ENCODE measurements at regions not wholly inside any gene's neighbourhood (a gene's known extent, or its start where the extent isn't known, plus 50 kb on each side); places are given as distances from the start of the nearest gene placed in this dataset.
"Not testable (repeated sequence)": the region's sequence is repeated elsewhere in the genome, so short reads cannot be mapped to it uniquely, and the experiment has no call there.

DNA sequence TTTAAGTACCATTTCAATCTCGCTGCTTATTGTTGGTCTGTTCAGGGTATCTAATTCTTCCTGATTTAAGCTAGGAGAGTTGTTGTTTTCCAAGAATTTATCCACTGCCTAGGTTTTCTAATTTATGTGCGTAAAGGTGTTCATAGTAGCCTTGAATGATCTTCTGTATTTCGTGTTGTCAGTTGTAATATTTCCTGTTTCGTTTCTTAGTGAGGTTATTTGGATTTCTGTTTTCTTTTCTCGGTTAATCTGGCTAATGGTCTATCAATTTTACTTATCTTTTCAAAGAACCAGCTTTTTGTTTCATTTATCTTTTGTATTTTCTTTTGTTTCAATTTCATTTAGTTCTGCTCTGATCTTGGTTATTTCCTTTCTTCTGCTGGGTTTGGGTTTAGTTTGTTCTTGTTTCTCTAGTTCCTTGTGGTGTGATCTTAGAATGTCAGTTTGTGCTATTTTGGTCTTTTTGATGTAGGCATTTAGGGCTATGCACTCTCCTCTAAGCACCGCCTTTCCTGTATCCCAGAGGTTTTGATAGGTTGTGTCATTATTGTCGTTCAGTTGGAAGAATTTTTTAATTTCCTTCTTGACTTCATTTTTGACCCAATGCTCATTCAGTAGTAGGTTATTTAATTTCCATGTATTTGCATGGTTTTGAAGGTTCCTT is 92.5 kb upstream of the CSRP2 start:
- DNase-seq (ENCODE audit: low read depth), result not testable (repeated sequence)

DNA sequence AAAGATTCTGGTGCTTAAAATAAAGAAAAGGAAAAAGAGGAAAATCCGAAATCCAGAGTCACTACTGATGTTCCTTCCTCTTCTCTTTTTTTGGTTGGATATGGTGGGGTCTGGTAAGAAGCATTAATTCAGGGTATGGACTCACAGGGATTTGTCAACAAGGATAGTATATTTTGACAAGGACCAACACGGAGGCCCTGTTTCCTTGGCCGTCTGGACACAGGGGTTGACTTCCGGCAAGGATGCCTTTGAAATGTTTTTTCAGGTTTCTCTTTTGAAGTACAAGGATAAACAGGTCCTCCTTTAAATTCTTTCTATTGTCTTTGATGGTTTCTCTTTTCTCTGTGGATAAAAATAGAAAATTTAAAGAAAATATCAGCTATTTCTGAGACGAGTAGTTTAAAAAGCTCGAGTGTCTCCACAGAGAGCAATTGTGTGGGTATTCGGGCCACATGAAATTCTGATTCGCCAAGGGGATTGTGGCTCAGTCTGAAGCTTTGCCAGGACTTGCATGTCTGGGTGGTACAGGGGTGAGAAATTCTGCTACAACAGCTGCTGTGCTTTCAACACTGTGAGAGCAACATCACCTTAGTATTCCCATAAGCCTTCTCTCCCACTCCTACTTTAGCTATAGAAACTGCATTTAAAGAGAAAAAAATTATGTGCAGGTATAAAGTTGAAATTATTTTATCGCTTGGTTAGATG is 88.5 kb upstream of the CSRP2 start:
- no peak for DNase-seq (ENCODE audit: low read depth)

DNA sequence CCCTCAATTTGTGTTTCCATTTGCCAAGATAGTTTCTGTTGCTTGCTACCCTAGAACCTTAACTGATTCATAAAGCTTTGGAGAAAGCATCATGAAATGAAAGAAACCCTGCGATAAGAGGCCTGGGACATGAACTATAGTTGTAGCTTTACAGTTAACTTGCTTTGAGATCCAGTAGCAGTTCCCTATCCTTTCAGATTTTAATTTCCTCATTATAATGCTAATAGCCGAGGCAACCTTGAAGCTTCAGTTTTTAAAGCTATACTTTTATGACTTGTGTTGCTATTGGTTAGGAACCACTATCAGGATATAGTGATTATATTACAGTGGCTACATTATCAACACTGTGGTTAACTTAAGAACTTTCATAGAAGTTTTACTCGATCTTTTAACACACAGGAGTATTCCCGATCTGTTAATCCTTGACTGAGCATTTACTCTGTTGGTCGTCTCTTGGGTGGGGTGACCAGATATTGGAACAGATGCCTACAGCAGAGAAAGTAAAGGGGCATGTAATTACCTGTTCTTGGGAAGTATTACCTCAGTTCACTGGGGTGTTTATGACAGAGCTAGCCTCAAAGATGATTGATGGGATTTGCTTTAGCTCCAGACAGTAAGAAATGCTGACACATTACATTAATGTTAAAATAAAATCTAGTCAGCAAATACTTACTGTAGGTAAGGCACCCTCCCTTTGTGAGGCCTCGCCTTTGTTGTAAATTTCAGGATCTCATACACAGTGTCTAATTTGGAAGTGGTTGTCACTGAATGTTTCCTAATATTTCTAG is 86.2 kb upstream of the CSRP2 start:
- DNase-seq (ENCODE audit: low read depth), result no peak

DNA sequence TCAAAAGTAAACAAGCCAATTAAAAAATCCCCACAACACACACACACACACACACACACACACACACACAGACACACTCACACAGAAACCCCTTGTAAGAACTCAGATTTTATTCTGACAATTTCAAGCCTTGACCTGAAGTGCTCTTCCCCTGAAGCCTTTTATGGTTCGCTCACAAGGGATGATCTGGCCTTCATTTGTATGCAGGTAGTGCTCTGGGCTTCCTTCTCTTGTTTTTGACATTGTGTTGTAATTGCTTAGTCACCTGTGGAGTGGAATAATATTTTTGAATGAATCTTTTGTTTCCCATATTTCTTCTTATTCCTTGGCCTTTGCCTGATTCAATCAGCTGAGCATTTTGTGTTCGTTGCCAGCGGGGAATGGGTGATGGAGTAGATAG is 83.3 kb upstream of the CSRP2 start:
- DNase-seq (ENCODE audit: low read depth), result no peak

DNA sequence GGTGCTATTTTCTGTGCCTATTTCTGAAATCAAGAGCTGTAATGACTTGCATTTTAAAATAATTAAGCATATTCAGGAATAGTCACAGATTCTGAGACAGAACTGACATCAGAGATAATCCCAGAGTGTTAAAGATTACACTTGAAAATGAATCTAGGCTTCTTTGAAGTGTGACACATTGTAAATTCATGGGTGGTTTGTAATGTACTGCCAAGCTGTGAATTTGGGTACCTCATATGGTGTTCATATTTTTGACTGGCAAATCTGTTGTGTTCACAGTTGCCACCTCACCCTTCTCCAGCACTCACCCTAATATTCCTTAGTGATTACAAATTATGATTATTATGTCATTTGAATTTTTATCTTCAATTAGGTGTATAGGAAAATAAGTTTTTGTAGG is 78.5 kb upstream of the CSRP2 start:
- DNase-seq (ENCODE audit: low read depth), result no peak

DNA sequence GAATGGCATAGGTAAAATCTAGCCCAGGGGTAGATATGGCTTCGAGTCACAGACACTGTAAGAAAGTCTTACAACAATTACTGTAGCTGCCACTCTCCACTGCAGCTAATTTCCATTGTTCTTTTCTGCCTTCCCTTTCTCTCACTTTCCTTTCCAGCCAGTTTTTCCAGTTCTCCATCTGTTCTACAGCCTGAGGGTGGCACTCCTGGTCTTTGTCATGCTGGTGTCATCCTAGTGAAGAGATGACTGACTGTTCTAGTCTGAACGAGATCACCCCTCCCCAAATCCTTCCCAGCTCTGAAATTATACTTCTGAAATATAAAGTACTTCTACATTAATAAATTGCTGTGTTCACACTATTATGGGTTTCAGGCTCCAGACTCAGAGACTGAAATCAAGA is 74.2 kb upstream of the CSRP2 start:
- no peak for DNase-seq (ENCODE audit: low read depth)

DNA sequence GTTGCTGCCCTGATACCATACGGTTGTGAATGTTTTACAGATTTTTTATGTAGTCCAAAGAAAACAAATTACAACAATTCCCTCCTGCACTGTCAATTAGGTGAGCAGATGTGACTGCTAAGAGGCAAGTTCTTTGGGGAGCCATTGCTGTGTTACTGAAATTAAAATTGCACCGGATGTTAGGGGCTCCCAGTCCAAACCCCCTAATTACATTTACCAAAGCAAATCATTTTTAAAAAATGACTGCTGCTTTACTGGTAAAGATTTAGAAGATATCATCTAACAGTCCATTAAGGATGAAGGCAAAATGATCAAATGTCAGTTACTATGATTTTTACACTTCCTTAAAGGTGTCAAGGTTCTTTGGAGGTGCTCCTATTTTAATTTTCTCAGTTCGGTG is 70.1 kb upstream of the CSRP2 start:
- no peak for DNase-seq (ENCODE audit: low read depth)

DNA sequence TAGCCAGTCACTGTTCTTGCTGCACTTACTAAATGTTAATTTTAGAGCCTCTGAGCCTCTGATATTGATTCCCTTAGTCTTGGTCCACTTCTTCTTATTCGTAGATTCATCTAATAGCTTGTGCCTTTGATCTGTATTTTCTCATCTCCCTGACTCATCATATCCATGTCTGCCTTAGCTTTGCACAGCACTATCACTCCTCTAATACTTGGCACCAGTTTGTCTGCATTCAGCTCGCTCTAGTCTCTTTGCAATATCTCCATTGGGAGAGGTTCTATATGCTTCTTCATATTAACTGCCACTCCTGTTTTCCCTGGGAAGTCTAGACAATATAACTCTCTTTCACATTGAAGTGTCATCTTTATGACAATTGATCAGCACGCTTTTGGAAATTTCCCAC is 68.5 kb upstream of the CSRP2 start:
- no peak for DNase-seq (ENCODE audit: low read depth)

DNA sequence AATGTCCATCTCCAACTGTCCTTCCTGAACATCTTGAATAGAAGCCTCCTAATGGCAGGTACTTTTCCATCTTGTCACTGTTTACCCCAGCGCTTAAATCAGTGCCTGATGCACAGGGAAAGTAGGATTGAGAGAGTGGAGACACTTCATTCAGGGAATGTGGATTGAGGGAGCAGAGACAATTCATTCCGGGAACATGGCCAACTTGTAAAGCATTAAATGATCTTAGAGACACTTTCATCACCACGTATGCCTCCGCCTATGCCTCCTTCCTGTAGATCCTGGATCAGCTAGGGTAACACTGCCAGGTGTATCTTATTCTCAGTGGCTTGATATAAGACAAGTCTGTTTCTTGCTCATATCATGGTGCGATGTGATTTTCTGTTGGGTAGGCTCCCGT is 67.6 kb upstream of the CSRP2 start:
- DNase-seq (ENCODE audit: low read depth), result no peak

DNA sequence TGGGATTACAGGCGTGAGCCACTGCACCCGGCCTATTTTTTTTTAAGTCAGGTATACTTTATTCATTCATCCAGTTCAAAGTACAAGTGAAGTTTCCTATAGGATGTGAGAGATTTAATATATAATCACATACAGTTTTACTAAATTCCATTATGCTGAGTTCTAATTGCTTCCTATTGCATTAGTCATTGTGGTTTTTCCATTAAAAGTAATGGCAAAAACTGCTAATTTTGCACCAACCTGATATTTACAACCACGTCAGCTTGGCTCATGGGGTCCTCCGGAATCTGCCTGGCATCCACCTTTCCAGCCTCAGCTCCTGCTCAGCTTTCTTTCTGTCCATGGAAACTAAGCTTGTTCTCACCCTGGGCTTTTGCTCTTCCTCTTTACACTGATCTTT is 67.0 kb upstream of the CSRP2 start:
- no peak for DNase-seq (ENCODE audit: low read depth)

DNA sequence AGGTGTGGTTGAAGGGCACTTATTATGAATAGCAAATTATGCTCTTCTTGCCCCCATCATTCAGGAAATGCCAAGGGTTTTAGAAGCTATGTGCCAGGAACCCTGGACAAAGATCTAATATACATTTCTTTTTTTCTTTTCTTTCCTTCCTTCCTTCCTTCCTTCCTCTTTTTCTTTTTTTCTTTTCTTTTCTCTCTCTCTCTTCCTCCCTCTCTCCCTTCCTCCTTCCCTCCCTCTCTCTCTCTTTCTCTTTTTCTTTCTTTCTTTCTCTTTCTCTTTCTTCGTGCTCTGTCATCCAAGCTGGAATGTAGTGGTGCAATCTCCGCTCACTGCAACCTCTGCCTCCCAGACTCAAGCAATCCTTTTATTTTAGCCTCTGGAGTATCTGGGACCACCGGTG is 66.1 kb upstream of the CSRP2 start:
- no peak for DNase-seq (ENCODE audit: low read depth)

DNA sequence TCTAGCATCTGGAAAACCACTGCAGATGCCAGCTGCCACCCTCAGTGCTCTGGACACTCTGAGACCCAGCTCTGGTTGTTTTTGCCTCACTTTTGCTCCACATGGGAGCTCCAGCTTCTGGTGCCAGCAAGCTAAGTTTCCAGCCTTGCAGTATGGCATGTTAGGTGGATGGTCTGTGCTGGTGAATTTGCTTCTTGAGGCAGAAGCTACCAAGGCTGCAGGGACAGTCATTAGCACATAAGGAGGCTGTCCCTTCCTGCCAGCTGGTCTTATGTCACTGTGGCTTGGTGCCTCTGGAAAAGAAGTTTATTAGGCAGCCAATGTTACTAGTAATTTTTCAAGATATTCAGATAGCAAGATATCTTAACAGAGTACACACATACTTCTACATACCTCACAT is 64.2 kb upstream of the CSRP2 start:
- DNase-seq (ENCODE audit: low read depth), result no peak

DNA sequence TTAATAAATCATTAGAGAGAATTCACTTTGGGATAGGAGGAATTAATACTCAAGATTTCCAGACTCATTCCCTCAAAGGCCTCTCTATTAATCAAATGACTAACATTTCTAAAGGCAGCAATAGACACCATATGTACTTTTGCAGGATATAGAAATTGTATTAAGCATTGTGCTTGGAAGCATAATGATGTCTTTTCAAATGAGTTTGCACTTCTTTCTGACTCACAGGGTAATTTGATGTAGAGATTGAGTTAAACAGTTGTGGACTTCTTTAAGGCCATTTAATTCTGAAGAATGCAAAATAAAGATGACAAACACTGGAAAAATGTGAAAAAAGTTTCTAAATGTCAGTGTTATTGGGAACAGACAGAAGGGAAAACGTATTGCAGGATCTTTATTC is 63.4 kb upstream of the CSRP2 start:
- peak; percentile 9 for DNase-seq (ENCODE audit: low read depth)

DNA sequence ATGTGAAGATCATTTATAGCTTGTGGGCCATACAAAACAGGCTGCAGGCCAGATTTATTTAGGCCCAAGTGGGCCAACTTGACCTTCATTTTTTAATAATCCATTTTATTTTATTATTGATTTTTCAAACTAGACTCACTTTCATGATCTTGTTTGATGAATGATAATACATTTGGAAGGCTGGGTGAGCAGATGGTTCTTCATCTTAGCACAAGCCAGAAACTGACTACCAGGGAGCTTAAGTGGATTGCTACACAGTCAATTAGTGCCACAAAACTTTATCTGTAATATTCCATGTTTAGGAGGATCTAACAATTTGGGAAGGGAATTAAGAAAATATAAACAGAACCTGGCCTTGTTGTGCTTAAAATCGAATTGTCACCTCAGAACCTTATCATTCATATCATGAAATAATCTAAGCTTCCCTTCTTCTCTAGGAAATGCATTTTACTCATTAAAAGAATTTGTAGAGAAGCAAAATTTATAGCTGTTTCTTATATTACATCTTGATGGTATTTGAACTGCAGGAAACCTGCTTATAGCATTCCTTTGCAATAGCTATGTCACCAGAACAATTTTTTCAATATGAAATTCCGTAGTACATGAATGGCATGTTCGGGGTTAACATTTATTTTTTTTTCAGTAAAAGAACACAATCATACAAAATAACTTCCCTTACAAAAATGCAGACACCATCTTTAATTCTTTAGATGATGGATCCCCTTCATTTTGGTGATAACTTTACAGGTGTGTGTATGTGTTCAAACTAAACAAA is 62.0 kb upstream of the CSRP2 start:
- DNase-seq (ENCODE audit: low read depth), result no peak

DNA sequence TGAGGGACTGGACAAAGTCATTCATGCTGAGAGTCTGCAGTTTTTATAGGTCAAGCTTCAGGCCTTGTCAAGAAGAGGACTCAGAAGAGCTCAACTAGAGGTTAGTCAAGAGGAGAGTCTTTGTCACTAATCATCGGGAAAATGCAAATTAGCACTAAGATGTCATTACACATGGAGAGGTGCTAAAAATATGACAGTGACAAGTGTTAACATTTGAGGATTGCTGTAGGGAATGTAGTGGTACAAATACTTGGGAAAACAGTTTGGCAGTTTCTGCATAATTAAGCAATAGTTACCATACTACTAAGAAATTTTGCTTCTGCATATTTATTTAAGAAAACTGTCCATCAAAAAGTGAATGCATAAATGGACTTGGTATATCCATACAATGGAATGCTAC is 60.9 kb upstream of the CSRP2 start:
- no peak for DNase-seq (ENCODE audit: low read depth)

DNA sequence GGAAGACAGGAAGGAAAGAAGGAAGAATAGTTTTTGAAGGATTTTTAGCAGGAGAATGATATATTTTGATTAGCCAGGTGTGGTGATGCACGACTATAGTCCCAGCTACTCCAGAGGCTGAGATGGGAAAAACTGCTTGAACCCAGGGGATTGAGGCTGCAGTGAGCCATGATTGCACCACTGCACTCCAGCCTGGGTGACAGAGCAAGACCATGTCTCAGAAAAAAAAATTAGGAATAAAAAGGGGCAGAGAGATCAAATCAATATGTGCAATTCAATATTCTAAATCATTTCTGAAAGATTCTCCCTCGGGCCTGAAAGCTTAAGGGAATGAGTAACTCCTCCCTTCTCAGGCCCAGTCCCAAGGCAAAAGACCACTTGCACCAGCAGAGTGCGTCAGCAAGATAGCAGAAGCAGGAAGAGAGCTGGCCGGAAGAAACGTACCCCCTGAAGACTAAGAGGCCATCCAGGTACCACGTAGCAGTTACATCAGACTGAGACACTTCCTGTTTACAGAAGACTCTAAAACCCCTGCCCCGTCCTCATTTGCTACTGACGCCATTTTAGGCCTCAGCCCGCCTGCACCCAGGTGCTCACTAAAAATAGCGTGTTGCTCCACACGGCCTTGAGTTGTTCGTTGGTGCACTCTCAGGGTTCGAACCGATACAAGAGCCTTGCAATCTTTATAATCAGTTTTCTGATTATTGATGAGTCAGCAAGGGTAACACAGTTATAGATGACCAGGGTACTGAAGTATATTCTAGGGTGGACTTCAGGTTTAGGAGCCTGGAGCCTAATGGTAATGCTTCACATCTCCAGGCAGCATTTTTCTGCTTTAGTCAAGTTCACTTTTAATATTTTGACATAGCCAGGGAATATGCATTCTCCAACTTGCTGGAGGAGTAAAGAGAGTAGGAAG is 57.7 kb upstream of the CSRP2 start:
- DNase-seq (ENCODE audit: low read depth), result no peak

DNA sequence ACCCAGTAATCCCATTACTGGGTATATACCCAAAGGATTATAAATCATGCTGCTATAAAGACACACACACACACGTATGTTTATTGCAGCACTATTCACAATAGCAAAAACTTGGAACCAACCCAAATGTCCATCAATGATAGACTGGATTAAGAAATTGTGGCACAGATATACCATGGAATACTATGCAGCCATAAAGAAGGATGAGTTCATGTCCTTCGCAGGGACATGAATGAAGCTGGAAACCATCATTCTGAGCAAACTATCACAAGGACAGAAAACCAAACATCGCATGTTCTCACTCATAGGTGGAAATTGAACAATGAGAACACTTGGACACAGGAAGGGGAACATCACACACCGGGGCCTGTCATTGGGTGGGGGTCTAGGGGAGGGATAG is 54.6 kb upstream of the CSRP2 start:
- DNase-seq (ENCODE audit: low read depth), result not testable (repeated sequence)

DNA sequence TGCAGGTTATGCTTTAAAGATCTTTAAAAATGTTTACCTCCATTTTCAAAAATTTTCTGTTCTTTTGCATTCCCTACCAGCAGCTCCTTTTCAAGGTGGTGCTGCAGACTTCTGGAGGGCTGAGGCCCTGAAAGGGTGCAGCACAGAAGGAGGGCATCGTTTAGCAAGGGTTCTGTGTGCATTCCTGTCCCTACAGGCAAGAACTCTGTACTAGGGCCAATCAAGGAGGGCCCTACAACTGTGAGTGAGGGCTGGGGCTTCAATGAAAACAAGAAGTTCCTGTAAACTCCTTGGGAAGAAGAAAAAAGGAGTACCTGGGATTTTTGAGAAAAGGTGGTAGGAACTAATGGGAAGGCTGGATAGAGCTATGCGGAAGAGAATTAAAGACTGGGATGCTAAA is 50.7 kb upstream of the CSRP2 start:
- no peak for DNase-seq (ENCODE audit: low read depth)
